Glutamatergic neuron (in vitro differentiated cells): ENCODE measurements at regions not wholly inside any gene's neighbourhood (a gene's known extent, or its start where the extent isn't known, plus 50 kb on each side); places are given as distances from the start of the nearest gene placed in this dataset.
"Not testable (repeated sequence)": the region's sequence is repeated elsewhere in the genome, so short reads cannot be mapped to it uniquely, and the experiment has no call there.

ENCODE experiments used
- DNase-seq: peaks from one replicate; pipeline ENCODE4 v3.0.0; 2022
- H3K27ac Mint-ChIP-seq: one replicate; pipeline ENCODE4 v1.8.0; 2020; ENCODE audit warnings: mild to moderate bottlenecking, mixed read lengths, inconsistent platforms; ENCODE audit not compliant: unreplicated experiment
- H3K27me3 Mint-ChIP-seq: one replicate; pipeline ENCODE4 v1.8.0; 2020; ENCODE audit warnings: mild to moderate bottlenecking, moderate library complexity, mixed read lengths, inconsistent platforms; ENCODE audit not compliant: unreplicated experiment
- H3K36me3 Mint-ChIP-seq: one replicate; pipeline ENCODE4 v1.8.0; 2020; ENCODE audit warnings: mild to moderate bottlenecking, mixed read lengths, inconsistent platforms; ENCODE audit not compliant: unreplicated experiment
- H3K4me1 Mint-ChIP-seq: one replicate; pipeline ENCODE4 v1.8.0; 2020; ENCODE audit warnings: mild to moderate bottlenecking, low read depth, mixed read lengths, inconsistent platforms; ENCODE audit not compliant: unreplicated experiment
- H3K4me3 Mint-ChIP-seq: one replicate; pipeline ENCODE4 v1.8.0; 2020; ENCODE audit warnings: mild to moderate bottlenecking, mixed read lengths, inconsistent platforms; ENCODE audit not compliant: unreplicated experiment
- H3K9me3 Mint-ChIP-seq: one replicate; pipeline ENCODE4 v1.8.0; 2020; ENCODE audit warnings: mild to moderate bottlenecking, moderate library complexity, mixed read lengths, inconsistent platforms; ENCODE audit not compliant: unreplicated experiment
- CTCF ChIP-seq: fragments of 200-600 bp; sonication (generic); IDR thresholded peaks from one replicate; pipeline ENCODE4 v1.5.0; 2021; ENCODE audit not compliant: partially characterized antibody, unreplicated experiment

- H3K4me1 Mint-ChIP-seq = no peaks in the 10 kb centered on the region
- H3K36me3 Mint-ChIP-seq = no peaks in the 10 kb centered on the region
- no peak overlapping the region for H3K27ac Mint-ChIP-seq
- no peak for TF ChIP-seq CTCF
- H3K4me3 Mint-ChIP-seq = no peak overlapping the region
- DNase-seq = no peak
- no peaks in the 10 kb centered on the region for H3K27me3 Mint-ChIP-seq
- H3K9me3 Mint-ChIP-seq = no peaks in the 10 kb centered on the region
Measured at GRCh38 chr2:180246268-180246667, 239.2 kb upstream of the CWC22 start.

GRCh38 chr2:180240774-180241173 lies 233.7 kb upstream of the CWC22 start:
- H3K4me1 Mint-ChIP-seq = no peaks in the 10 kb centered on the region
- DNase-seq = no peak
- H3K36me3 Mint-ChIP-seq = no peaks in the 10 kb centered on the region
- H3K9me3 Mint-ChIP-seq = no peaks in the 10 kb centered on the region
- H3K27ac Mint-ChIP-seq = no peak overlapping the region
- H3K27me3 Mint-ChIP-seq = no peaks in the 10 kb centered on the region
- no peak for TF ChIP-seq CTCF
- H3K4me3 Mint-ChIP-seq = no peak overlapping the region

GRCh38 chr2:180238729-180239128 lies 231.6 kb upstream of the CWC22 start:
- Mint-ChIP-seq H3K27ac (no peak overlapping the region), H3K9me3 (no peaks in the 10 kb centered on the region), H3K27me3 (no peaks in the 10 kb centered on the region), H3K36me3 (no peaks in the 10 kb centered on the region), H3K4me1 (no peaks in the 10 kb centered on the region), H3K4me3 (no peak overlapping the region)
- no peak for DNase-seq
- no peak for TF ChIP-seq CTCF

DNA sequence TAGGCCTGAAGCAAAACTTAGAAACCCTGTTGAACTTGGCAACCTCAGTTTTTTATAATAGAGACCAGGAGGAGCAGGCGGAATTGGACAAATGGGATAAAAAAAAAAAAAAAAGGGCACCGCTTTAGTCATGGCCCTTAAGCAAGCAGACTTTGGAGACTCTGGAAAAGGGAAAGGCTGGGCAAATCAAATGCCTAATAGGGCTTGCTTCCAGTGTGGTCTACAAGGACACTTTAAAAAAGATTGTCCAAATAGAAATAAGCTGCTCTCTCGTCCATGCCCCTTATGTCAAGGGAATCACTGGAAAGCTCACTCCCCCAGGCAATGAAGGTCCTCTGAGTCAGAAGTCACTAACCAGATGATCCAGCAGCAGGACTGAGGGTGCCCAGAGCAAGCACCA lies 229.0 kb upstream of the CWC22 start:
- H3K27me3 Mint-ChIP-seq, H3K9me3 Mint-ChIP-seq, H3K36me3 Mint-ChIP-seq, H3K27ac Mint-ChIP-seq, DNase-seq, H3K4me1 Mint-ChIP-seq, H3K4me3 Mint-ChIP-seq: not testable (repeated sequence)

DNA sequence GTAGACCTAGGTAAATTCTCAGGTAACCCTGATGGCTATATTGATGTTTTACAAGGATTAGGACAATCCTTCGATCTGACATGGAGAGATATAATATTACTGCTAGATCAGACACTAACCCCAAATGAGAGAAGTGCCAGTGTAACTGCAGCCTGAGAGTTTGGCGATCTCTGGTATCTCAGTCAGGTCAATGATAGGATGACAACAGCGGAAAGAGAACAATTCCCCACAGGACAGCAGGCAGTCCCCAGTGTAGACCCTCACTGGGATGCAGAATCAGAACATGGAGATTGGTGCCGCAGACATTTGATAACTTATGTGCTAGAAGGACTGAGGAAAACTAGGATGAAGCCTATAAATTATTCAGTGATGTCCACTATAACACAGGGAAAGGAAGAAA lies 228.4 kb upstream of the CWC22 start:
- H3K4me3 Mint-ChIP-seq, H3K36me3 Mint-ChIP-seq, DNase-seq, H3K9me3 Mint-ChIP-seq, H3K4me1 Mint-ChIP-seq, H3K27me3 Mint-ChIP-seq, H3K27ac Mint-ChIP-seq: not testable (repeated sequence)

DNA sequence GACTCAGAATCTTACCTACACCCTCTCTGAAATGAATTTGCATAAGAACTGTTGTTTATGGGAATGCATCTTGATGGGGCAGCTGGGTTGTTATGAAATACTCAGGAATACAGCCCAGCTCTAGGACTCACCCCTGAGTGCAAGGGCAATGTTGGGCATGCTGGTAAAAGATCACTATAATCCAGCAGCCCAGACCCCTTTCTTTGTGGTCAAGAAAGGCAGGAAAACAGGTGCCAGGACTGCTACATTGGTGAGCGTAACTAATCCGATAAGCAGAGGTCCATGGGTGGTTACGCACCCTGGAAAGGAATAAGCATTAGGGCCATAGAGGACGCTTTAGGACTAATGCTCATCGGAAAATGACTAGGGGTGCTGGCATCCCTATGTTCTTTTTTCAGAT lies 227.9 kb upstream of the CWC22 start:
- not testable (repeated sequence) for H3K27me3 Mint-ChIP-seq, H3K9me3 Mint-ChIP-seq, H3K4me3 Mint-ChIP-seq, H3K4me1 Mint-ChIP-seq, DNase-seq, H3K27ac Mint-ChIP-seq, H3K36me3 Mint-ChIP-seq

GRCh38 chr2:180231015-180231414 lies 223.9 kb upstream of the CWC22 start:
- Mint-ChIP-seq H3K4me3 (no peak overlapping the region), H3K4me1 (no peaks in the 10 kb centered on the region), H3K27me3 (no peaks in the 10 kb centered on the region), H3K27ac (no peak overlapping the region), H3K36me3 (no peaks in the 10 kb centered on the region), H3K9me3 (no peaks in the 10 kb centered on the region)
- TF ChIP-seq CTCF = no peak
- no peak for DNase-seq
